ENCODE measurements at regions not wholly inside any gene's neighbourhood (a gene's known extent, or its start where the extent isn't known, plus 50 kb on each side); places are given as distances from the start of the nearest gene placed in this dataset.

- TF ChIP-seq MAX (CRISPR knock-in tag; IDR thresholded peaks at IDR 0.05) (no peak), CTCF (IDR thresholded peaks at IDR 0.05) (no peak), ZBTB21 (CRISPR knock-in tag; IDR thresholded peaks at IDR 0.05; ENCODE audit: borderline replicate concordance) (no peak), PRDM15 (CRISPR knock-in tag; IDR thresholded peaks at IDR 0.05) (no peak), TCF7 (CRISPR knock-in tag; IDR thresholded peaks at IDR 0.05; ENCODE audit: low read depth) (no peak), ERG (CRISPR knock-in tag; IDR thresholded peaks at IDR 0.05) (no peak)
Measured at GRCh38 chr9:25994605-25995004, 316.4 kb upstream of the TUSC1 start.
